Middle frontal gyrus (tissue), 1 donor: ENCODE measurements at regions not wholly inside any gene's neighbourhood (a gene's known extent, or its start where the extent isn't known, plus 50 kb on each side); places are given as distances from the start of the nearest gene placed in this dataset.

Experiments
- DNase-seq: peaks from one replicate; pipeline ENCODE4 v3.0.0-alpha.2; 2015; ENCODE audit warnings: low spot score; ENCODE audit errors: extremely low spot score

DNA sequence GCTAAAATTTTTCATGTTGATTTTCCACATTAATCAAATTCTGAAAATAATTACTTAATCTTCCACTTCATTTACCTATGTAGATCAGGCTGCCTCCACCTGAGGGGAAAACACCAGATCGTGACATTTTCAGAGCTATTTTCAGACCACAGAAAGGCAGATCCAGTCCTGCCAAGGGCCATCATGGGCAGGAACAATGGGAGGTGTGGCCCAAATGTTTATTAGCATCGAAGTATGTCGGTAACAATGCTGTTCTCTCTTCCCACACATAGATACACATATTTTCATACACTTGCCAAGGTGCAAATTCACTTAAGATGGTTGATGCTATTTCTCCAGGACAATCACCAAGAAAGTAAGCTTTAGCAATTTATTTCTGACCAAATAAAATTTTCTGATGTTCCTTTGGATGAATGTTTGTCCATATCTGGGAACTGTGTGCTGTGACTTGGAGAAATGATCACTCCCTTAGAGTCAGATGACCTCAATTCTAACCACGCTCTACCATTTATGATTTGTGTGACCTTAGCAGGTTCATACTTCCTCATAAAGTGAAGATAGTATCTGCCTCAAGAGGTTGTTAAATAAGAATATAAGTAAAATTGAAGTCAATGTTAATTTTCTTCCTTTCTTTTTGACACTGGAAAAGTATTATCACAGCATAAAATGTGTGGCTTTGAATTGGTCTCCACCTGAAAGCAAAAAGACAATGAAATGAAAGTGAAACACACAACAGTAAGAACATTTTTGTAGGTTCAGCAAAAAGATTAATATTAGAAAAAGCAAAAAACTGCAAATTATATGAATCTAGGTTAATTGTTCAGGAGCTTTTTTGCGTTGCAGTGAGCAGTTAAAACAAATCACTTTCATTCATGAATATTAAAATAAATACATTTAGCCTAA, 310.4 kb upstream of the PHF14 start:
- no peak for DNase-seq

DNA sequence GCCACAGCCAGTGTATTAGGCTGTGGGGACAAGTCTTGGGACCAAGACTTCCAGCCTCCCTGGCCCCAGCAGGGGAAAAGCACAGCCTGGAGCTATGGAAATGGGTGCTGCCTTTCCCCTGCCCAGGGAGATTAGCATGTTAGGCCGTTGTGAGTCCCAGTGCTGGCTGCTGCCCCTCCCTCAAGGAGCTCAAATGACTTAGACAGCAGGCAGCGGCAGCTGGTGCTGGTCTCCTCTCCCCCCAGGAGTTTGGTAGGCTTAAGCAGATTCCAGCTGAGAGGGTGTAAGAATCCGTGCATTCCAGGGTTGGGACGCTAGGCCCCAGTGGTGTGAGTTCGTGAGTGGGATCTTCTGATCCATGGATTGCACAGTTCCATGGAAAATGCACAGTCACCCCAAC, 301.5 kb upstream of the PHF14 start:
- no peak for DNase-seq

DNA sequence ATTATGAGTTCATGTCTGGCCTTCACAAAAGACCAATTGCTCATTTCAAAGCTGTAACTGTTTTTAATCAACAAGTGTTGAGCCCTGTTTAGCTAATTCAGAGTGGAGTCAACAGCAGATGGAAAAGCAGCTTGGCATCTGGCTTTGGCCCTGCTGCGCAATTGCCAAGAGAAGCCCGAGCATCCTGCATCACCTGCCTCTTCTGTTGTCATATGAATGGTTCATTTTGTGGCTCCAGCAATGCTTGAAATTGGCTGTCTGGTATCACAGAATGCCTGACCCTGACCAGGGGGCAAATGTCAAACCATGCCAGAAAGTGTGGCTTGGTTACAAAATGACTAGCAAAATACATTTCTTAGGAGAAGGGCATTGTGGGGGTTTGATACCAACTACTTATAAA, 296.5 kb upstream of the PHF14 start:
- DNase-seq, result no peak

DNA sequence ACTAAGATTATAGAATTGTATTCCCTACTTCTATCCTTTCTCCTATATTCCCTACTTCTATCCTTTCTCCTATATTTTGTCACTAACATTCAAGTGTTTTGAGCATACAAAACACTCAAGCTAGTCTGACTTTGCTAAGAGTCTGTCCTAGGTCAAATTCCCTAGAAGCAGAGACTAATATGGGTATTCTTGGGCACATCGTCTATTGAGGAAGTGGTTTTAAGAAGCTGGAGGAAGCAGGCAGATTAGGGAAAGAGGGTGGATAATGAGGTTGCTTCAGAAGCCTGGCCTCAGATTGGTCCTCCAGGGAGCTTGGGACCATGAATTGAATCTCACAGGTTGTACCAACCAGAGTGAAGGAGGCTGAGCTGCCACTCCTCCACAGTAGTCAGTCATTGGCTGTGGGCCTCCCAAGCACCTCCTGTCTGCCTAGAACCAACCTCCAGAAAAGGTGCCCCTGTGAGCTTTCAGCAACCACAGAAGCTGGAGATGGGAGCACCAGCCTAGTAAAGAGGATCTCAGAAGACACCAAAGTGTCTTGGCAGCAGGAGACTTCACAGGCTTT, 295.9 kb upstream of the PHF14 start:
- no peak for DNase-seq

DNA sequence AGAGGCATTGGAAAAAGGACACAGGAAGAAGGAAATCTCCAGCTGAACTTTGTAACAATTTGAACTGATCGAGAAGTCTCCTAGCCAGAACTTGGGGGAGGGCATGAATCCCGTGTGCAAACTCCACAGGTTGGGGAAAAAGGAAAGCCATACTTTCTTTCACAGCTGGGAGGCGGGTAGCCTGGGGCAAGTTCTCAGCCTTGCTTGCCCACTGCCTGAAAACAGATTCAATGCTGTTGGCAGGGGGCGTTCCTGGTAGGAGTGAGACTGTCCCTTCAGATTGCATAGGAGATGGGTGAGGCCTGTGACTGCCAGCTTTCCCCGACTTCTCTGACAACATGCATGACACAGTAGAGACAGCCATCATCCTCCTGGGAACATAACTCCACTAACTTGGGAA, 289.1 kb upstream of the PHF14 start:
- no peak for DNase-seq

DNA sequence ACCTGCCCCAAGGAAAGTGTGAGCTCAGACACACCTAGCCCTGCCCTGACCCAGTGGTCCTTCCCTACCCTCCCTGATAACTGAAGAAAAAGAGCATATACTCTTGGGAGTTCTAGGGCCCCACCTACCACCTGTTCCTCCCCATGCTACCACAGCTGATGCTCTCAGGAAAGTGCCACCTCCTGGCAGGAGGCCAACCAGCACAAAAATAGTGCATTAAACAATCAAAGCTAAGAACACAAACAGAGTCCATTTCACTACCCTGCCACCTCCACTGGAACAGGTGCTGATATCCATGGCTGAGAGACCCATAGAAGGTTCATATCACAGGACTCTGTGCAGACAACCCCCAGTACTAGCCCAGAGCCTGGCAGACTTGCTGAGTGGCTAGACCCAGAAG, 288.6 kb upstream of the PHF14 start:
- DNase-seq, result no peak

DNA sequence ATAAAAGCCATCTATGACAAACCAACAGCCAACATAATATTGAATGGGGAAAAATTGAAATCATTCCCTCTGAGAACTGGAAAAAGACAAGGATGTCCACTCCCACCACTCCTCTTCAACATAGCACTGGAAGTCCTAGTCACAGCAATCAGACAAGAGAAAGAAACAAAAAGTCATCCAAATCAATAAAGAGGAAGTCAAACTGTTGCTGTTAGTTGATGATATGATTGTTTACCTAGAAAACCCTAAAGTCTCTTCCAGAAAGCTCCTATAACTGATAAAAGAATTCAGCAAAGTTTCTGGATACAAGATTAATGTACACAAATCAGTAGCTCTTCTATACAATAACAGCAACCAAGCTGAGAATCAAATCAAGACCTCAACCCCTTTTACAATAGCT, 285.1 kb upstream of the PHF14 start:
- DNase-seq, result no peak

DNA sequence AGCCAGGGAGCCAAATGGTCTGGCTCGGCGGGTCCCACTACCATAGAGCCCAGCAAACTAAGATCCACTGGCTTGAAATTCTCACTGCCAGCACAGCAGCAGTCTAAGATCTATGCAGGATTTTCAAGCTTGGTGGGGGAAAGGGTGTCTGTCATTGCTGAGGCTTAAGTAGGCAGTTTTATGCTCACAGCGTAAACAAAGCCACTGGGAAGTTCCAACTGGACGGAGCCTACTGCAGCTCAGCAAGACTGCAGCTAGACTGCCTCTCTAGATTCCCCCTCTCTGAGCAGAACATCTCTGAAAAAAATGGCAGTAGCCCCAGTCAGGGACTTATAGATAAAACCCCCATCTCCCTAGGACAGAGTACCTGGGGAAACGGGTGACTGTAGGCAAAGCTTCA, 277.6 kb upstream of the PHF14 start:
- no peak for DNase-seq

DNA sequence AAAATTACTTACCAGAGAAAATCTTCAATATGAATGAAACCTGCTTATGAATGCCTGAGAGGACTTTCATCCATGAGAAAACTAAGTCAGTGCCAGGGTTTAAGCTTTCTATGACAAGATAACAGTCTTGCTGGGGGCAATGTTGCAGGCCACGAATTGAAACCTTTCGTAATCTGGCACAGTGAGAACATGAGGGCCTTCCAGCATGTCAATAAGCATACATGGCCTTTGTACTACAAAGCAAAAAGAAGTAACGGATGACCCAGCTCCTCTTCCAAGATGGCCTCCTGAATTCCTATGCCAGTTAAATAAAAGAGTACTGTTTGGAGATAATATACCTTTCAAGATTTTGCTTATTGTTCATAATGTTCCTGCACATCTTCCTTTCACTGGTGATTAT, 270.6 kb upstream of the PHF14 start:
- no peak for DNase-seq

DNA sequence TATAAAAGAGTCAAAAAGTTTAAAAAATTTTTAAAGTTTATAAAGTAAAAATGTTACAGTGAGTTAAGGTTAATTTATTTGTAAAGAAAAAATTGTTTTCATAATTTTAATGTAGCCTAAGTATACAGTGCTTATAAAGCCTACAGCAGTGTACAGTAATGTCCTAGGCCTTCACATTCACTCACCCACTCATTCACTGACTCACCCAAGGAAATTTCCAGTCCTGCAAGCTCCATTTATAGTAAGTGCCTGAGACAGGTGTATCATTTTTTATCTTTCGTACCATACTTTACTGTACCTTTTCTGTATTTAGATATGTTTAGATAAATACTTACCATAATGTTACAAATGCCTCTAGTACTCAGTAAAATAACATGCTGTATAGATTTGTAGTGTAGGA, 269.7 kb upstream of the PHF14 start:
- DNase-seq, result no peak

DNA sequence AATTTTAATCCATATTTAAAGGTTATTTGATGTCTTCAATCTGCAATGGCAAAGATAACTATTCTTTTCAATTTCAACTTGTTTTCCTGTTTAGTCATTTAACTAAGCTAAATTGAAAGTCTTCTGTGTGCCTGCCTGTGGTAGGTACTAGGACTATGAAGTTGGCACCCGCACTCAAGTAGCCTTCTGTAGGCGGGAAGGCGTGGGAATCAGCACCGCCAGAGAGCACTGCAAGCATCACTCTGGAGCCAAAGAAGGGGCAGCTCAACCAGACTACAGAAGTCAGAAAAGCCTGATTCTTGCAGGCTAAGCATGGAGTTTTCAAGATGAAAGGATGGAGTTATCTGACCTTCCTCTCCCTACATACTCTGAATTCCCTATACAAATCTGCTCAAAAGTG, 269.0 kb upstream of the PHF14 start:
- DNase-seq, result no peak

DNA sequence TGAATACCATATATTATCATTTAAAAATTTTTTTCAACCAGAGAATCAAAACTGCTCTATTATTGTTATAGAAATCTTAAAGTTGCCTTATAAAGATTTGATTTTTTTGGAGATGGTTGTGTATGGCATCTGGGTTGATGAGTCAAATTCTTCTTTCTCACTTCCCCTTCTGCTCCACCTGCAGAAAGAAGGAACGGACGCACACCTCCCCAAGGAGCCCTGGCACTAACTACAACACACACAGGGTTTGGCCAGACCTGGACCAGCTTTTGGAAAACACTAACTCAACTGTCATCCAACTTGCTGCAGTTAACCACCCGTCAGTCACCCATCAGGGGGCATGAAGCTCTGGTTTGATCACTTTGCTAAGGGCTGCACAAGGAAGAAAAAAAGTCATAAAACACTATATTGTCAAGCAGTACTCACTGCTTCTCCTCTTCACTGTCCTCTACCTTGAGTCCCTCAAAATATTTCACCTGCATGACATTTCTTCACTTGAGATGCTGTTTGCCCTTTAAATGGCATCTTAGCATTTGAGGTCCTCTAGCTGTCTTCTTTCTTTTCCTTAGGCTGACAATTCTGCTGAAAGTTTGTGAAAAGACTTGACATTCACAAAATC, 266.7 kb upstream of the PHF14 start:
- DNase-seq, result no peak

DNA sequence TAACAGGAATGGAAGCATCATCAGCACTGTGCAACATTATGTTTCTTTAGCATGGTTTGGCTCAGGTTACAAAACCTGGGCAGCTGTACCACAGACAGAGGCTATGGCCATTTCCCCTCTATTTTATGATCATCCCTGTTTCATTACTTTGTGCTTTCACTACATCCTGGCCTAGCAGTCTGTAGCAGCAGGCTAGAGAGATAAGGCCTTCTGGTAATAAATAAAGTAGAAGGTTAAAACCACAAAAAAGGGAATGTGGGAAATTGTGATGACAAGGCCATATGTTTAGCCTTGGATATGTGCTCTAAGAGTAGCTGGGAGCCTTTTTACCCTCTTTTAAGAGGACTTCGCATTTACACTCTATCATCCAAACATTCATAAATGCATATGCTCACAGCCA, 266.2 kb upstream of the PHF14 start:
- no peak for DNase-seq

DNA sequence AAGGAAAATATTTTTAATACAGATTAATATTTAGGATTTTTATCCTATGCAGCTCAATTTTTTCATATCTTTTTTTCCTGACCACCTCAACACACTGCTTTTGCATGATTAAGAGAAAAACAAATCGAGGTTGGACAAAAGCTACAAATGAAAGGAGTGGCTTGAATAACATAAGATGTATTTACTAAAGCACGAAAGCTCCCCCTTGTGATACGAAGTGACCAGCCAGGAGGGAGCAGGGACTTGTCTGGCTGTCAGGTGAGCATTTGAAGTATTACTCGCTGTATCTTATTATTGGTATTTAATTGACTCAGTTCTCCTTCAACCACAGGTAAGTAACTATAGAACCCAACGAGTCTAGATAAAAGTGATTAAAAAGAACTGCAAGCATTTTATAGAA, 265.2 kb upstream of the PHF14 start:
- no peak for DNase-seq

DNA sequence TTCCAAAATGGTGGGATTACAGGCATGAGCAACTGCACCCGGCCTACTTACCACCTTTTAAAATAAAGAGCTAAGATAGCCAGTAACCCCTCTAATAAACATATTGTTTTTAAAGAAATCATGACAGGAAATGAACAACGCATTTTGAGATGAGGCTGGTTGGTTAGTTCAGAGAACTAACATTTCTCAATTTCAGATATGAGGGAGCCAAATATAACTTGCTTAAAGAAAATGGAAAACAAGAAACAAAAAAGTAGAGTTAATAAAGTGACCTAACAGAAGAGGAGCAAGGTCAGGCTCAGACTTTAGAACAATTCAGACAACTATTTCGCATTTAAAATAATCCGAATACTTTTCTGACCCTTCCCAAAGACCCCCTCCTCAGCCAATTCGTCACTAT, 254.9 kb upstream of the PHF14 start:
- DNase-seq, result no peak

DNA sequence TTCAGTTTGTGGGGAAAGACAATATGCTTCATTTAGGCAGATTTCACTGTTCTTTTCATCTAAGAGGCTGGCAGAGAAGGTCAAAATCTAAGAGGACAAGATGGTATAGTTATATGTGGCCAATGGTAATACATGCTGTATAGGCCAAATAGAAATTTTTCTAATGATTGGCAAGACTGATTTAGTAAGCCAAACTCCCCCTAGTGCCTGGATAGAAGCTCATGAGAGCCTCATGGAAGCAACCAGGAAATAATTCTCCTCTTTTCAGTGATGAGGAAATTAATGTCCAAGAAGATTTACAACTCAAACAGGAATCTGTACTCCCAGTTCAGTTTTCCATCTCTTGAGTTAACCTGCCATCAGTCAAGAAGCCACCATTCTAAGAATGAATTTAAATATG, 253.6 kb upstream of the PHF14 start:
- DNase-seq, result no peak

DNA sequence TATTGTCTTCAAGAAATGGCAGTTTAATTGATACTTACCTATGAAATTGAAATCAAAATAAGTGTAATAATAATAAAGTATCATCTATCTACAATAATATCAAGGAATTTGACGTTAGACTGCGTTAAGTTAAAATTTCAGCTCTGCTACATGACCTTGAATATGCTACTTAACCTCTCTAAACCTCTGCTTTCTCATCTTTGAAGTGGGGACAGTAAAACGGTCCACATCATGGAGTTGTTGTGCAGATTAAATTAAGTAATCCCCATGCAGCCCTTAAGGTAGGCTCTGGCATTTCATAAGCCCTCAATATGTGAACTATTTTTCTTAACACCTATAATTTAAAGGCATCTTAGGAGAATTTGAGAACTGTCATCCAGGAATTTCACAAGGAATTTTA, 252.4 kb upstream of the PHF14 start:
- DNase-seq, result no peak

DNA sequence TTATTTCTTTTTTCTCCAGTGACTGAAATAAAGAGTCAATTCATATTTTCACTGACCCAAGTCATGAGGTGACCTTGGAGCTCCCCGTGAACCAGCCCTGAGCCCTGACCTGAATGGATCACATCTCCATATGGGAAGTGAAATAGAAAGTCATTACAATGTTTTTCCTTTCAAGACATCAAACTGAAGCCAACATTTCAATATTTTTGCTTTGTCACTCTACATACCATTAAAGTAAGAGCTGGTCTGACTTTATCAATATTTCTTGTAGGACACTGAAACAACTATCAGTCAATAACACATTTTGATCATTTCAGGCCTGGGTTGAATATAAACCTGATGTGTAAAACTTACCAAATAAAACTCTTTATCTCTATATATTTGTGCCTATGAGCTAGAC, 249.8 kb upstream of the PHF14 start:
- DNase-seq, result no peak

DNA sequence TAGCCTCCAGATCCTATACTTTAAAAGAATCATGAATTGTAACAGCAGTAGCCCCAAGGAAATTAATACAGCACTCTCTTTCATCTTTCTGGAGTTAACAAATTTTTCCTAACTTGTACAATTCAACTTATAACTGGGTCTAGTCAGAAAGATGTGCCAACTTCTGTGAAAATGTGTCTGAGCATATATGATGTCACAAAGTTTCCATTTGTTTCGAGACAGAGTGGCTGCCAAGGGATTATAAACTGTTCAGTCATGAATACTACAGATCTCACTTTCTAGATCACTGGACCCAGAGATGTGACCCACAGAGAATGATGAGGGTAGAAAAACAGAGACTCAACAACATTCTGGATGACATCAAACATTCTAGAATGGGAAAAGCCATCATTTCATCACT, 249.2 kb upstream of the PHF14 start:
- DNase-seq, result no peak

DNA sequence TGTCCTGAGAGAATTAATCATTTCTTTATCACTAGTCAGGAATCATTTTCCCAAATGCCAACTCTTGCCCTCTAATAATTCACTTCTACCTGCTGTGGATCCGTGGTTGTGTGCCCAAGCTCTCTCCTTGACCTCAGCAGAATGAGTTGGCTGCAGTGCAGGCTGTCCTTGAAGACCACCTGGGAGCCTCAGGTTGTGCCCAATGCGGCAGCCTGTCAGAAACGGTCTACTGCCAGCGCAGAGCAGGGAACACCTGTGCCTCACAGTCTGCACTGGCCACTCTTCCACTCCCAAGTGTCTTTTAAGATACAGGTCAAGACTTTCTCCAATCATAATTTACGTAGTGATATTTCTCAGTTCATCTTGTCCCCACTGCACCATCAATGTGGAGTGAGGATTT, 246.0 kb upstream of the PHF14 start:
- no peak for DNase-seq

DNA sequence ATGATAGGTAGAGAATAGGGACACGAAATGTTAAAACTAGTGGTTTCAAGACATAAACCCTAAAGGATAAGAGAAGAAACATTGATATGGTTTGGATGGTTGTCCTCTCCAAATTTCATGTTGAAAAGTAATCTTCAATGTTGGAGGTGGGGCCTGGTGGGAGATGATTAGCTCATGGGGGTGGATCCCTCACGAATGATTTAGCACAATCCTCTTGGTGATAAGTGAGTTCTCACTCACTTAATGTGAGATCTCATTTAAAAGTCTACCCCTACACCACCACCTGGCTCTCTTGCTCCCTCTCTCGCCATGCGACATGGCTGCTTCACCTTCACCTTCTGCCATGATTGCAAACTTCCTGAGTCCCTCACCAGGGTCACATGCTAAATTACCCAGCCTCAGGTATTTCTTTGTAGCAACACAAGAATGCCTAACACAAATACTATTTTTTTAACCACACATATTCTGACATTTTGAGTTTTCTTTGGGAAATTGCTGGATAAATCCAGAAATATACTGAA, 242.4 kb upstream of the PHF14 start:
- DNase-seq, result no peak

DNA sequence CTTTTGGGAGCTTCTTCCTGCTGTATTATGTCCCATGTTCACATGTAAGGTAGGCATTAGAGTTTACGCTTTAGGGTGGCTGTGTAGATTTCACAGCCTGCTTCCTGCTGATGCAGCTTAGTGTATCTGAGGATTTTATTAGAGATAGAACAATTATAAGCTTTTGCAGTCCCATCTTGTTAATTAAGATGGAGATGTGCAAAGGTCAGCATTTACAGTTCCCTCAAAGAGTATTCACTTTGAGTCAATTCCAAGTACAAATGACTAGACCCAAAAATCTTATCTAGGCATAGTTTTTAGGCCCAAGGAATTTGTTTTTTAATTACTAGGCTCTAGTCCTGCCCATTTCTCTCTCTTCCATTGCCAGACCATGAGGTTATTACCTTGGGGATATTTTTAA, 239.9 kb upstream of the PHF14 start:
- DNase-seq, result no peak

DNA sequence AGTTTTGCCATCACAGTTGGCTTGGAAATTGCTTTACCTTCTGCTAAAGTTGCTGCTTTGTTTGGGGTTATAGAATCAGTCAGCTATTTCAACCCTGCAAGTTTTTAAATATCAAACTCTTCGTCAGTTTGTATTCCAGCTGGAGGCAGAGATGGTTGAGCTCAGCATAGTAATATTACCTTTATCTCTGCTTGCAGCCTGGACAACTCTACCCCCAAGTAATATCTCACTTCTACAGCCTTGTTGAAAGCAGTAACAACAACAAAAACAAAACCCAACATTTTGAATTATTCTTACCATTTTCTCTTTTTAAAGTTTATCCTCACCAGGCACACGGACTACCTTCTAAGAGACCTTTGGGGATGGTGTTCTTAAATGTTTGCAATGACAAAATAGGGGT, 239.1 kb upstream of the PHF14 start:
- DNase-seq, result no peak
